GM19455 (cell line): ENCODE measurements at regions not wholly inside any gene's neighbourhood (a gene's known extent, or its start where the extent isn't known, plus 50 kb on each side); places are given as distances from the start of the nearest gene placed in this dataset.
"Not testable (repeated sequence)": the region's sequence is repeated elsewhere in the genome, so short reads cannot be mapped to it uniquely, and the experiment has no call there.

ENCODE experiments used
- ATAC-seq: cut with Tn5 transposase; IDR thresholded peaks from one replicate; pipeline ENCODE4 v1.9.1; 2021; ENCODE audit not compliant: unreplicated experiment

GRCh38 chr13:22855926-22856325, 324.9 kb upstream of the SGCG start:
- ATAC-seq: no peak

- not testable (repeated sequence) for ATAC-seq
Observed at GRCh38 chr13:22858980-22859379, 321.8 kb upstream of the SGCG start.

- ATAC-seq: not testable (repeated sequence)
Observed at GRCh38 chr13:22859411-22859810, 321.4 kb upstream of the SGCG start.

- no peak for ATAC-seq
Observed at GRCh38 chr13:22861958-22862466, 318.8 kb upstream of the SGCG start.

- ATAC-seq: no peak
Observed at GRCh38 chr13:22862478-22862877, 318.3 kb upstream of the SGCG start.

GRCh38 chr13:22866221-22866620, 314.6 kb upstream of the SGCG start:
- no peak for ATAC-seq

GRCh38 chr13:22871231-22871630, 309.5 kb upstream of the SGCG start:
- no peak for ATAC-seq

- ATAC-seq: no peak
Observed at GRCh38 chr13:22874839-22875238, 305.9 kb upstream of the SGCG start.

GRCh38 chr13:22877421-22877820, 303.4 kb upstream of the SGCG start:
- ATAC-seq: no peak

GRCh38 chr13:22880741-22881720, 299.7 kb upstream of the SGCG start:
- no peak for ATAC-seq

GRCh38 chr13:22881721-22882608, 298.8 kb upstream of the SGCG start:
- ATAC-seq: not testable (repeated sequence)

- ATAC-seq: no peak
Observed at GRCh38 chr13:22883262-22883840, 297.4 kb upstream of the SGCG start.

- ATAC-seq: no peak
Observed at GRCh38 chr13:22883956-22884355, 296.8 kb upstream of the SGCG start.

GRCh38 chr13:22886061-22886460, 294.7 kb upstream of the SGCG start:
- not testable (repeated sequence) for ATAC-seq

GRCh38 chr13:22889376-22889775, 291.4 kb upstream of the SGCG start:
- not testable (repeated sequence) for ATAC-seq

- no peak for ATAC-seq
Observed at GRCh38 chr13:22893204-22893603, 287.6 kb upstream of the SGCG start.

- no peak for ATAC-seq
Observed at GRCh38 chr13:22893777-22894176, 287.0 kb upstream of the SGCG start.

- no peak for ATAC-seq
Observed at GRCh38 chr13:22897571-22898314, 283.0 kb upstream of the SGCG start.

- ATAC-seq: not testable (repeated sequence)
Observed at GRCh38 chr13:22900416-22900951, 280.3 kb upstream of the SGCG start.

- ATAC-seq: no peak
Observed at GRCh38 chr13:22903301-22903700, 277.5 kb upstream of the SGCG start.
